ENCODE measurements at regions not wholly inside any gene's neighbourhood (a gene's known extent, or its start where the extent isn't known, plus 50 kb on each side); places are given as distances from the start of the nearest gene placed in this dataset.

- DNase-seq (ENCODE audit: low read depth, low spot score) = no peak
- H3K4me3 ChIP-seq (ENCODE audit: low read depth, low read length) = no peak overlapping the region
- TF ChIP-seq, protein P1, sequence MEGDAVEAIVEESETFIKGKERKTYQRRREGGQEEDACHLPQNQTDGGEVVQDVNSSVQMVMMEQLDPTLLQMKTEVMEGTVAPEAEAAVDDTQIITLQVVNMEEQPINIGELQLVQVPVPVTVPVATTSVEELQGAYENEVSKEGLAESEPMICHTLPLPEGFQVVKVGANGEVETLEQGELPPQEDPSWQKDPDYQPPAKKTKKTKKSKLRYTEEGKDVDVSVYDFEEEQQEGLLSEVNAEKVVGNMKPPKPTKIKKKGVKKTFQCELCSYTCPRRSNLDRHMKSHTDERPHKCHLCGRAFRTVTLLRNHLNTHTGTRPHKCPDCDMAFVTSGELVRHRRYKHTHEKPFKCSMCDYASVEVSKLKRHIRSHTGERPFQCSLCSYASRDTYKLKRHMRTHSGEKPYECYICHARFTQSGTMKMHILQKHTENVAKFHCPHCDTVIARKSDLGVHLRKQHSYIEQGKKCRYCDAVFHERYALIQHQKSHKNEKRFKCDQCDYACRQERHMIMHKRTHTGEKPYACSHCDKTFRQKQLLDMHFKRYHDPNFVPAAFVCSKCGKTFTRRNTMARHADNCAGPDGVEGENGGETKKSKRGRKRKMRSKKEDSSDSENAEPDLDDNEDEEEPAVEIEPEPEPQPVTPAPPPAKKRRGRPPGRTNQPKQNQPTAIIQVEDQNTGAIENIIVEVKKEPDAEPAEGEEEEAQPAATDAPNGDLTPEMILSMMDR (IDR thresholded peaks at IDR 0.05; ENCODE audit: low read depth, low read length) = no peak
- in situ Hi-C loops (cut with HindIII; ENCODE audit: low sequenced_read_pairs) = no loop called here
Measured at GRCh38 chr12:115758877-115759620, 518.4 kb downstream of the MED13L start.

DNA sequence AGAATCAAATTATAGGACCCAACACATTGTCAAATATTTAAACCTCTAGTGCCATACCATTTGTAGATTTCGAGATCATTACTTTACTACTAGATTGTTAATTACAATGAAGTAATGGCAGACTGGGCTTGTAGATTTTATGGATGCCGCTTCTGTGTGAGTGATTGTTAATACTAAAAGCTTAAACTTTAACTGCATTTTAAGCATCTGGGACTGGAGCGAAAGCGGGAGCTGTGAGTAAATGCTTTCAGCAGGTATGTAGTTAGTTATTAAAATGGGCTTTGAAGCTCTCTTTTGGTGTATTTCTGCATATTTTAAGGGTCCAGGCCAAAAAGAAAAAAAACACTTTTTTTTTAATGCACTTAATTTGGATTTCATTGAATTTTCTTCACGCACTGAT is 519.3 kb downstream of the MED13L start:
- no peak overlapping the region for H3K4me3 ChIP-seq (ENCODE audit: low read depth, low read length)
- in situ Hi-C loops (cut with HindIII; ENCODE audit: low sequenced_read_pairs) = no loop called here
- no peak for DNase-seq (ENCODE audit: low read depth, low spot score)
- TF ChIP-seq, protein P1 (IDR thresholded peaks at IDR 0.05; ENCODE audit: low read depth, low read length) = no peak

- no peak for DNase-seq (ENCODE audit: low read depth, low spot score)
- in situ Hi-C loops (cut with HindIII; ENCODE audit: low sequenced_read_pairs) = no loop called here
- TF ChIP-seq, protein P1 (IDR thresholded peaks at IDR 0.05; ENCODE audit: low read depth, low read length) = no peak
- no peak overlapping the region for H3K4me3 ChIP-seq (ENCODE audit: low read depth, low read length)
Measured at GRCh38 chr12:115756804-115757203, 520.7 kb downstream of the MED13L start.

DNA sequence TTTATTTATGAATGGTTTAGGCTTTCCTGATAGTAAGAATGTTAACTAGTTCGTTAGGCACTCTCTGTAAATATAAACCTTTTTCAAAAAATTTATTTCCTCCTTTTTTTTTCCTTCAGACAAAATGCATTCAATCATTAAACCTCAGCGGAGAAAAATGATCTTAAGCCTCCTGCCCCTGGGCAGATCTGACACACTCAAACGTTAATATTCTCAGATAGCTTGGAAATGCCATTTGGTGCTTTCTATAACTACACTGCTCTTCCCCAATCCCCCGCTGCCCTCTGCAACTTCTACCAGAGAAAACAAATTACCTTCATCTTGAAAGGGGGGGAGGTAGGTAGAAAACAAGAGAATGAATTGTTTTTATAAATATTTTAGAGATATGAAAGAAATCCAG is 521.2 kb downstream of the MED13L start:
- in situ Hi-C loops (cut with HindIII; ENCODE audit: low sequenced_read_pairs) = no loop called here
- DNase-seq (ENCODE audit: low read depth, low spot score) = no peak
- TF ChIP-seq, protein P1 (IDR thresholded peaks at IDR 0.05; ENCODE audit: low read depth, low read length) = no peak
- H3K4me3 ChIP-seq (ENCODE audit: low read depth, low read length) = no peak overlapping the region

- no peak for DNase-seq (ENCODE audit: low read depth, low spot score)
- in situ Hi-C loops (cut with HindIII; ENCODE audit: low sequenced_read_pairs) = no loop called here
- TF ChIP-seq, protein P1 (IDR thresholded peaks at IDR 0.05; ENCODE audit: low read depth, low read length) = no peak
- H3K4me3 ChIP-seq (ENCODE audit: low read depth, low read length) = no peak overlapping the region
Measured at GRCh38 chr12:115755725-115756085, 521.8 kb downstream of the MED13L start.

DNA sequence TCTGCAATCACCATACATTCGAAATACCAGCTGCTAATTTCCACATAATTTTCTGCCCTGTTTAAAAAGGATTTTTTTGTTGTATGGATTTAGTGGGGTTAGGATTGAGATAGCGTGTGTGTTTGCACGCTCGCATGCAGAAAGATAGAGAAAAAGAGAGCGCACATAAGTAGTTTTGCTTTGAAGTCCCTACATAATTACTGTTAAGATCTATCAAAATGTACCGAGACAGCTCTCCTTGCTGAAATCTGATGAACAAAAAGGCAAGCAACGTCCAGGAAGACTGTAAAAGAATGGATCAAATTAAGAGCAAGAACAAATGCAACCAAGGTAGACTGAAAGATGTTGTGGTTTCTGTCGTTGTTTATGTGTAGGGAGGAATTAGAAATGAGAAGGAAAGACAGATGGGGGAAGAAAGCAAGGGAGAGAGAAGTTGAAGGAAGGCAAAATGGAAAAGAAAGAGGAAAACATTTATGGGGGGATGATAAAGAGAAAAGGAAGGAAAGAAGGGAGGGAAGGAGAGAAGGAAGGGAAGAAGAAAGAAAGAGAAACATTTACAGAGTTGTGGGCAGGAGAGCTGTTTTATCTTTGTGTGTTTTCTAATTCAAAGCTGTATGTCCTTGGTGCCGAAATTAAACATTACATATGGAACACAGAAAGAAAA is 522.3 kb downstream of the MED13L start:
- TF ChIP-seq, protein P1 (IDR thresholded peaks at IDR 0.05; ENCODE audit: low read depth, low read length) = no peak
- in situ Hi-C loops (cut with HindIII; ENCODE audit: low sequenced_read_pairs) = no loop called here
- no peak for DNase-seq (ENCODE audit: low read depth, low spot score)
- H3K4me3 ChIP-seq (ENCODE audit: low read depth, low read length) = no peak overlapping the region

Data from astrocyte of the spinal cord (primary cell).